GM19025 (cell line): ENCODE measurements at regions not wholly inside any gene's neighbourhood (a gene's known extent, or its start where the extent isn't known, plus 50 kb on each side); places are given as distances from the start of the nearest gene placed in this dataset.

Source experiments
- ATAC-seq: cut with Tn5 transposase; IDR thresholded peaks from one replicate; pipeline ENCODE4 v1.9.1; 2021; ENCODE audit warnings: mild to moderate bottlenecking, low read depth, moderate library complexity; ENCODE audit not compliant: unreplicated experiment

DNA sequence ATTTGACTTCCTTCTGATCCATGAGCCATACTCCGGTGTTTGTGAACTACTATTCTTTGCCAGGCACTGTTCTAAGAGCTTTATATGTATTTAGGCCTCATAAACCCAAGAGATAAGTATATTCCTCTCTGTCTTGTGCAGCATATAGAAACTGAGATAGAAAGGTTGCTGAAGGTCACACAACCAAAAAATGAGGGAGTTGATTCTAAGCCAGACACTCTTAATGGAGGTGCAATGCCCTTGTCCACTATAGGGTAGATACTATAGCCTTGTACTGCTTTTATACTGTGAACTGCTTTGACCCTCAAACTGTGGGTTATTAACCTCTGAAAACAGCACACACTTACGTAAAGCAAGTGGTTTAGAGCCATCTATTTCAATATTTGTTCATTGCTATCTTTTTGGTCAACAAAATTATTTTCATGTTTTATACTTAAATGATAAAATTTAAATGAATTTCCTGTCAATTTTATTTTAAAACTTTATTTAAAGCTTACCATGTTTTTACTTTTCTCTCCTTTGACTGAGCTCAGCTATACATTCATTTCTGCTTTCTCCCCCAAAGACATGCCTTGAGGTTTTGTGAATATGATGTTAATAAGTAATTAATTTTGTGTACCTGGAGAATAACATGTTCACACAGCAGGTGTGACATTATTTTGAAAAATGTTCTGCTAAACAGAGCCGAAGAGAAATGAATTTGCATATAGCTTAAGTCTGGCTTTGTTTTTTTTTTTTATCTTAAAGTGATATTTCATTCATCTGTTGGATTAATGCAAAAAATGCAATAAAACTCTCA lies 687.3 kb downstream of the DNAJB9 start:
- ATAC-seq = peak; percentile 33

- peak; percentile 63 for ATAC-seq
Observed at GRCh38 chr7:109259151-109259550, 689.5 kb downstream of the DNAJB9 start.

GRCh38 chr7:109261781-109262180 lies 692.1 kb downstream of the DNAJB9 start:
- no peak for ATAC-seq

GRCh38 chr7:109266610-109267009 lies 696.9 kb downstream of the DNAJB9 start:
- ATAC-seq = no peak

DNA sequence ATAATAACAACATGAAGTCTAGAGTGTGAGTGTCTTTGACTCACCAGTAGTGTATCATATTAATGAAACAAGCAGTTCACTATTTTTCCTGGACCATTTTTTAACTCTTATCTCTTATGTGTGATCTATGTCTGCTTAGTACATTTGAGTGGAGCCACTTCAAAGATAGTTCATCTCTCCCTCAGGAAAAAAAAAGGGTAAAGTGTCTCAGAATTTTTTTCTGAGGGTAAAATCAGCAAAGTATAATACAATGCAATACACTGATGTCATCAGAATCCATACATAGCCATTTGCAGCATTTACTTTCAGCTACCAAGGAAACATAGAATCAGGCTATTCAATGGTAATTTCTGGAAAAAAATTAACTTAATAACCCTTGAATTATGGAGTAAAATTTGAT lies 706.7 kb downstream of the DNAJB9 start:
- no peak for ATAC-seq

DNA sequence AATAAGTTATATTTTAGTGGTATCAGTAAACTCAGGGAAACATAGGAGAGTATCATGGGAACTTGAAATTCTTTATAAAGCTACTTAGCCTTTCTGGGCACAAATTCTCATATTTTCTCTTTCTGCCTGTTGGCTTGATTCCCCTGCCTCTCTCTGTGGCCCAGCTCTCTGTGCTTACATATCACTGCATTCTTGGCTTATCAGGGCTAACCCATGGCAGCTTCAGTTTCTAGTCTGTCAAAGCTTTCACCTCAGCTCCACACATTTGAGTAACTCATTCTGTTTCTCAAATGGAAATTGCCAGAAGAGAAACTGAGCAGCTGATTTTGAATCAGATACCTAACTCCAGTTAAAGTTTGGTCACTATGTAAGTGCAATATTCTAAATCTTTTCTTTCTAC lies 713.1 kb downstream of the DNAJB9 start:
- no peak for ATAC-seq

- no peak for ATAC-seq
Observed at GRCh38 chr7:109284943-109285342, 715.3 kb downstream of the DNAJB9 start.

DNA sequence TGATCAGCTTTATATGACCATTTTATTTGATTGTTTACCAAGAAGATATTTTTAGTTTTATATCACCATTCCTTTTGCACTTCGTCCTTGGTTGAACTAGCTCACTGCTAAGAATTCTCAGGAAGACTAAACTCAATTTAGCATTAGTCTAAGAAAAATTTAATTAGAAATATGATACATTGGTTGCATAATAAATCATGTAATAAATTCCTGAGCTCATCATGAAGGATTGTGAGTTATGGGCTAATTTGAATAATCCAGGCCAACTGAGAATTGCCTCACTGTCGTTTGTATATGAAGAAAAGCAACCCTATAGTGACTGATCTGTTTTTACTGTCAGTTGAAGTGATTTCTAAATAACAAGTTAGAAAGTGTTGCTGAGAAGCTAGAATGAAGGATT lies 725.5 kb downstream of the DNAJB9 start:
- ATAC-seq = no peak

- no peak for ATAC-seq
Observed at GRCh38 chr7:109308816-109309215, 739.1 kb downstream of the DNAJB9 start.

- ATAC-seq = no peak
Observed at GRCh38 chr7:109309790-109310189, 740.1 kb downstream of the DNAJB9 start.

DNA sequence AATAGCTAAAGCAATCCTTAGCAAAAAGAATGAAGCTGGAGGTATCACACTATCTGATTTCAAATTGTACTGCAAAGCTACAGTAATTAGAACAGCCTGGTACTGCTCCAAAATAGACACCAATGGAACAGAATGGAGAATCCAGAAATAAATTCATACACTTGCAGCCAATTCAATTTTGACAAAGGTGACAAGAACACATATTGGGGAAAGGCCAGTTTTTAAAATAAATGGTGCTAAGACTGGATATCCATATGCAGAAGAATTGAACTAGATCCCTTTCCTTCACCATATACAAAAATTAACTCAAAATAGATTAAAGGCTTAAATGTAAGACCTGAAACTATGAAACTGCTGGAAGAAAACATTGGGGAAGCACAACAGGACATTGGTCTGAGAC lies 748.5 kb downstream of the DNAJB9 start:
- no peak for ATAC-seq

GRCh38 chr7:109322833-109323232 lies 753.2 kb downstream of the DNAJB9 start:
- peak; percentile 60 for ATAC-seq

DNA sequence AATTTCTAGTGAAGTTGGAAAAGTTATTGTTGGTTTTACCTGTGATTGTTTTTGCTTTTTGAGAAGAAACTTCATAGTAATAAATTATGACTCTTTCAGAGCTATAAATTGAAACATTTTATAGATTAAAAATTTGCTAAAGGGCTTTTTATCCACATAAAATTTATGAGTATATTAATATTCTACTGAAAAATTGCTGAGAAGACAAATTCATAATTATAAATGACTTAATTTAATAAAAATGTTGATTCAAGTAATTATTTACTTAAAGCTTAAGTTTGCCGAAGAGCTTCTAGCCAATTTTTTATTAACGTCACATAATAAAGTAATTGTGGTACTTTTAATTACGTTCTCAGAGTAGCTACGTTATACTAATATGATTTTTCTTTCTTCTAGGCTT lies 761.7 kb downstream of the DNAJB9 start:
- no peak for ATAC-seq

DNA sequence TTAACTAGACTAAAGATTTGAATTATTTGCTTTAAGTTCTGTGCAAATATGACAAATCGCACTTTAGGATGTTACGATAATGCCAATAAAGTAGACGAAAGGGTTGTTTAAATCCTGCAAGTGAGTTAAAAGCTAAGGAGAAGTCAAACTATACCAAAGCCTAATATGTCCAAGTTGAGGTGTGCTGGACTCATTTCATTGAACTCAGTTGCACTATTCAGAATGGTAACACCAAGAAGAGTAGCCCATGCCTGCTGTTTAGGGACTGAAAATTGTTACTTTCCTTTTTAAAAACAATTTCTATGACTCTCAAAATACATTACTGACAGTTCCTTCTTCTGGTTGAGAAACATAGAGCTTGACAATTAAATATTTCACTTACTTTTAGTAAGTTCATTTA lies 766.3 kb downstream of the DNAJB9 start:
- ATAC-seq = no peak

GRCh38 chr7:109336531-109336930 lies 766.9 kb downstream of the DNAJB9 start:
- ATAC-seq = no peak

- no peak for ATAC-seq
Observed at GRCh38 chr7:109343678-109344077, 774.0 kb downstream of the DNAJB9 start.

- ATAC-seq = no peak
Observed at GRCh38 chr7:109351493-109351892, 781.8 kb downstream of the DNAJB9 start.

DNA sequence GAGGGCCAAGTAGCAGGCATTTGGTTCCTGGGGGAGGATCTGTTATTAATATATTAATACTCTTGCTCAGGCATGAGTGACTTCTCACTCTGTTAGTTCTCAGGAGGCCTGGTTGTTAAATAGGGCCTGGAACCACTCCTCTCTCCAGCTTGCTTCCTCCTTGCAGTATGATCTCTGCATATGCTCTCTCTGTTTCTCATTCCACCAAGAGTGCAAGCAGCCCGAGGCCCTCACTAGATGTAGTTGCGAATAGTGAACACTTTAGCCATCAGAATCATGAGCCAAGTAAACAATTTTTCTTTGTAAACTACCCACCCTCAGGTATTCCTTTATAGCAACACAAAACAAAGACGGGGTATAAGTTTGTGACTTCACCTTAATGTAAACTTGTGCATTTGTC lies 784.3 kb downstream of the DNAJB9 start:
- ATAC-seq = no peak

- no peak for ATAC-seq
Observed at GRCh38 chr7:109354552-109354951, 784.9 kb downstream of the DNAJB9 start.

DNA sequence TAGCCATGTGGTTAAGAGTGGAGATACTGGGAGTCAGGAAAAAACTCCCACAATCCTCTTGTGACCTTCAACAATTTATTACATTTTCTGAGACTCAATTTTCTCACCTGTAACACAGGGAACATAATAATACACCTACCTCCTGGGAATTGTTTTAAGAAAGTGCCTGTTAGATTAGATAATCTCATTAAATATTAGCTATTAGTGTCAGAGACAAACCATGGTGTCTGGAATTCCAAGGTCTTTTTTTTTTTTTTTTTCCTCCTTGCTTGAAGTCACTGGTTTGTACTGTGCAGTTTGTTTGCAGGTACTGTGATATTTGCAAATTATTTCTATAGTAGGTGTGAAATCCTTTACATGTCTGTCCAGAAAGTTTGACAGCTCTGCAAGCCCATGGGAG lies 806.1 kb downstream of the DNAJB9 start:
- ATAC-seq = no peak

GRCh38 chr7:109376576-109376975 lies 806.9 kb downstream of the DNAJB9 start:
- no peak for ATAC-seq

DNA sequence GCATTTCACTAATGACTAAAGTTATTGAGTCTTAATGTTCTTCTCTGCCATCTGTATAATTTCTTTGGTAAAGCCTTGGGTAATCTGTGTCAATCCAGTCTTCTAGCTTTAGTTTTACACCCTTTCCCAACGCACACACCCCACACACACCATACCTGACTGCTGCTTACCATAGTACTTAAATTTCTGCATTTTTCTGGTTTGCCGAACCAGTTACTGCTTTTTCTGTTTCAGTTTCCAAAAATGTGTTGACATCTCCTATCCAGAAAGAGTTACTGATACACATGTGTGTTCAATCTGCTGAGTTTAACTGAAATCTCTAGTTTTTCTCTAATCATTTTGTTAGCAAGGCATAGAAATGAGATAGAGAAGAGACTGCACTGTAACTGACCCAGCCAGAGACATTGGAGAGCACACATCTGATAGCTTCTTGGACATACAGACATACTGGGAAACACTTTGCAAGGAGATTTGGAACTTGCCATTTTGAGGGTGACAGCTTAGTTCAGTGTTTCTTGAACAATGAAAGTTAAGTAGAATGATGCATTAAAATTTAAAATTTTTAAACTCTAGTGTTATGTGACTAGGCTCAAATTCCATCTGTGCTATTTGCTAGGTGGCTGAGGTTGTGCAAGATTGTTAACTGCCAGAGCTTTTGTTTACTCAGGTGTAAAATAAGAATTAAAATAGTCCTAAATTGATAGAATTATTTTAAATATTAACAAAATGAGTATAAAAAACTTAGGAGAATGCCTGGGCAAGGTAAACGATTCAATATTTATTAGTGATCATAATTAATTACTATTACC lies 807.6 kb downstream of the DNAJB9 start:
- no peak for ATAC-seq
